HG02678 (cell line): ENCODE measurements at regions not wholly inside any gene's neighbourhood (a gene's known extent, or its start where the extent isn't known, plus 50 kb on each side); places are given as distances from the start of the nearest gene placed in this dataset.
A peak's percentile ranks its signal among the peaks of the same experiment; 100 is the strongest.
"Not testable (repeated sequence)": the region's sequence is repeated elsewhere in the genome, so short reads cannot be mapped to it uniquely, and the experiment has no call there.

Experiments used
- ATAC-seq: cut with Tn5 transposase; IDR thresholded peaks from one replicate; pipeline ENCODE4 v1.9.1; 2021; ENCODE audit warnings: mild to moderate bottlenecking, moderate library complexity; ENCODE audit not compliant: unreplicated experiment

DNA sequence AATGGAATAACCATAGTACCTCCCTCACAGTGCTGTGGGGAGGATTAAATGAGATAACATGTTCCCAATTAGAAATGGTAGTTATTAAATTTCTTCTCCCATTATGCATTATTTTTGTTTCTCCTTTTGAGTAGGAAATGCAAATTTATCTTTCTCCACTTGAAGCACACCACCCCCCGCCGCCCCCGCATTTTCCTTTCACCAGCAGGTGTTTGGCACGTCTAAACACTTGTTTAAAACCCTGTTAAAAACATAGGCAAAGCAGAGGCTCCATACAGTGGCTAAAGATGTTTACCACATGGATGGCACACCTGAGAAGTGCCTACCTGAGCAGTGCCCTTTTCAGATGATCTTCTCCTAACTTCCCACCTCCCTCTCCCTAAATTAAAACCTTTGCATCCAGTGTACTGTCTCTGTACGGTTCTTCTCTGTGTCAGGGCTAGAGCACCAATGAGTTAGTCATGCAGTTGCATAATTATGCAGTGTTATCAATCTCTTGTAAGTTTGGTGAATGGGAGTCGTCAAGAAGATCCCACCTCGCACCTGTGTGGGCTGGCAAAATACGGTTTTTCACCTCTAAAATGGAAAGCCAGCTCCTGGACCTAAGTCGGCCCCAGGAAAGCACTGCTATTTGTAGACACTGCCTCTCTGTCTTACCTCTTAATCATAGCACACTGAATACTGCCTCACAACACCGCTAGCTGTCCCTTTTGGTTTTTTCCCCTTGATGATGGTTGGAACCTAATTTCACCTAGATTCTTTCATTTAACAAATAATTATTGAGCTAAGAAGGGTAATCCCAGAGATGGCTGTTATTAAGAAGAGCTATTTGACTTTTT, 122.0 kb downstream of the CT47B1 start:
- ATAC-seq: peak; percentile 30

DNA sequence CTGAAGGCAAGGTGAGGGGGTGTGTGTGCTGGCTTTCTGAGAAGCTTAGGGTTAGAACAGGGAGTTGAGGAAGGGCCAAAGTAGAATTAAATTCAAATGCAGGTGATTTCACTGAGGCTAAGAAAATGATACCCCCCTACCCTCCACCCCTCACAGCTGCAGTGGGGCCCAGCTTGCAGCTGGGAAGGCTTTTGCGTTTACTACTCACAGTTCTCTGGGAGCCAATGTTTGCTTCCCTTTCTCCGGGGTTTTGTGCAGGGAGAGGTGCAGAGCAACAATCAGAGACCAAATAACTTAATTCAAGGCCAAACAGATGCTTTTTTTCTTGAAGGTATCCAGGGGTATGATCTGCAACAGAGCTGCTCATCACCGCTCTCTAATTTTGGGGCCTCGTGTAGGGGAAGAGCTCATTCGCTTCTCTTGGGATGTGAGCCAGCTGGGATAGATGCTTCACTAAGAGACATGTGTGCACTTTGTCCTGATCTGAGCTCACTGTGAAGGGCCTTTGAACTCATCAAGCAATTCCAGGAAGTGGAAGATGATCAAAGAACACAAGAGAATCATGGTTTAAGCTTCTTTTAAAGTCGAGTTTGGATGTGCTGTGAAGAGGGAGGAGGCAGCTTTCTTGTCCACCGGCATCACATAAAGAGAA, 122.7 kb upstream of the C1GALT1C1 start:
- ATAC-seq: no peak

DNA sequence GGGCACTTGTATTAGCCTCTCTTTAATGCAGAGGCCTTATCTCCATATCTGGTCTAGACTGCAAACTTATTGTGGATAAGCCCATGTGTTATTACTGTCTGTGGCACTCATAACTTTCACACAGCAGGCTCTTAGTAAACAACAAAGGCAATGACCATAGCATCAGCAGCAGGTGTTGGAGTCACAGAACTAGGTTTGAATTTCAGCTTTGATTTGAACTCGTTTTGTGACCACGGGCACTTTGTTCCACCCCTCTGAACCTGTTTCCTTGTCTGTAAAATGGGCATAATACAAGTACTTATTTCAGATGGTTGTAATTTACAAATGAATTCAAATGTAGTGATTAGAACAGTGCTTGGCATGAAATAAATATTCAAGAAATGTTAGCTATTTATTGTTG, 121.8 kb upstream of the C1GALT1C1 start:
- no peak for ATAC-seq

DNA sequence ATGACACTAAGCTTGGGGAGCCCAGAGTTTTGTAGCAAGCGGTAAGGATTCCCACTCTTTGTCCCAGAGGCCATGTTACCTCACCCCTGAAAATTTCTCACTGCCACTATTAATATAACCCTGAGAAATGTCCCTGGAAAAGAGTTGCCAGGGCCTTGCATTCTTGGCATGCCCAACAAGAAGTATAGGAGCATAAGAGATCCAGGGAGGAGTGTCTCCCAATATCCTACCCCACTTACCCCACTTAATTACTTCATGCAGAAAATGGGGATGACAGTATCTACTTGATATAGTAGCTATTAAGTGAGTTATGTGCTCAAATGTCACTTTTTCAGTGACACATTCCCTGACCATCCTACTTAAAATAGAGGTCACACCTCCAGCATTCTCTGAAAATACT, 120.5 kb upstream of the C1GALT1C1 start:
- no peak for ATAC-seq

DNA sequence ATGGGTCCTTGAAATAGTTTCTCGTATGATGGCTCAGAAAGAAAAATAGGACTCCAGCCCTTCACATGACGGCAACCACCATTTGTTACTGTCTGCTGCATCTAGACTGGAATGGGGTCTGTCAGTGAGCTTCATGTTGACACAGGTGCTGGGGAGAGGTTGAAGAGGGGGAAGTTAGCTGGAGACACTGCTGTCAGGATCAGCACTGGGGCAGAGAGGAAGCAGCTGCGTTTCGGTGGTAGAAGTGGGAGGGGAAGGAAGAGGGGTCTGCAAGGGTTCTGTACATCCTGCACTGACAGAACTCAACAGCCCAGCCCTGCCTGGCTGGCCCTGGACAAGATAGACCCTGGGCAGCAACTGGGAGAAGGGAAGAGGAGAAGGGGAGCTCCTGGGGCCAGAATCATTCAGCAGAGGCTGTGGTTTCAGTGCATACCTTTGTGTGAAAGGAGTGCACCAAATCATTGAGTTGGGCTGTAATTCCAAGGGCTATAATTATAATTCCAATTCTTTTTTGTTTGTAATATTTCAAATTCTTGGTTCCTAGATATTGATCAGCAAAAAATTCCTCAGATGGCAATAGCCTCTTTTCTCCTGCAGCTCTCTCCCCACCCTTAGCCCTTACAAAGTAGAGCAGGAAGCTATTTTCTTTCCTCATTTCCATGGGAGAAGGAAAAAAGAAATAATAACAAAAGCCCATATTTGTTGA, 119.4 kb upstream of the C1GALT1C1 start:
- ATAC-seq: peak; percentile 81

DNA sequence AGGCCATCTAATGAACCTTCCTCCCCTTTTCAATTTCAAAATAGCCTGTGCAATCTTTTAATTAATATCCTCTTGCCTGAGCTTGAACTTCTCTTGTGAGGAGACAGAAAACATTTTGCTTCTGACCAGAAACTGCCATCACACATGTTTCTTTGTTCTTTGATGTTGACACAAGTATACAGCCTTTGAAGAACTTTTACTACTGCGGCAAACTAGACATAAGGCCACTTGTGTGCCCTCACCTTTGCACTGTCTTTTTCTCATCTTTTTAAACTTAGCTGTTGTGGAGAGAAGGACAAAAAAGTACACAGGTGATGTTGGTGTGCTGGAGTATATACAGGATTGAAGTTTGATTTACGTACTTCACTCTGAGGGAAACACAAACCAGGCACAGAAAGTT, 116.3 kb upstream of the C1GALT1C1 start:
- no peak for ATAC-seq

DNA sequence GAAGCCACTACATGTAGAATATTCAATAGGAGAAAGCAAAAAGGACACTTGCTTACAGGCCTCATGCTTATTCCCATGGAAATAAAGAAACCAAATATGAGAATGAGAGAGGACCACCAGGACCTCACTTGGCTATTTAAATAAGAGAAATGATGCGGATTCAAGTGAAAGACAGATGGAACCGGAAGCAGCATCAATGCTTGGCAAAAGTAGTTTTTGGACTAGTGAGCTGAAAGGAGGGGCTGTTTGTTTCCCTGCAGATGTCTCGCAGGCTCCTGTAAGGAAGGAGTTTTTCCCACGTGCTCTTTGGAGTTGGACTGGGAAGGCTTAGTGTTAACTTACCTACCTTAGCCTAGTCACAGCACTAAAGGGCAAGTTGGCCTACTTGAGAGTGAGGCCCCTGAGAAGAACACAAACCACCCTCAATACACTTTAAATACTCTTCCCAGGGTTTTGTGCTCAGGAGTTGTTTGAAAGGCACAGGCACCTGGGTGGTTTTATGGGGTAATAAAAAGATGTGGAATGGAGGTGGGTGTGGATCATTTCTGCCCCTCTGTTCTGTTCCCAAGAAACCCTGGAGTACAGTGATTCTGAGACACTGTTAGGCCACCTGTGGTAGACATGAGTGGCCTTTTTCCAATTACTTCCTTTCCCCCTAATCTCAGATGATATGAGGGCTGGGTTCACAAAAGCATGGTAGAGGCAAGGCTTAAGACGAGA, 113.3 kb upstream of the C1GALT1C1 start:
- ATAC-seq: no peak

DNA sequence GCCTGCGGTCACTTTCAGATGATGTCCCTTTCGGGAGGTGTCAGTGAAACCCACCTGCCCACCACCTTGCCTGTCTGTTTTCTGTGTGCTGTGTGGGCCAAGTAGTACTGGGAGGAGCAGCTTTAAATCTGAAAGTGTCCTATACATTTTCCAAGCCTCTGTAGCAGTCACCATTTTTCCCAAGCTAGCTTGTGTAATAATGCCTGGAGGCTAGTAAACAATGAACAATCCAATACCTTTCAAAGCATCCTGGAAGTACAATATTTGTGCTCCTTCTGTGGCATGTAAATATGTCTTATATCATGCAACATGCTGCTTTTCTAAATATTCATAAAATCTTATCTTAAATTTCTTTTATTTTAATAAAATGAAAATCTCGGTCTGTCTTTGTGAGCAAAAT, 111.6 kb upstream of the C1GALT1C1 start:
- ATAC-seq: no peak

DNA sequence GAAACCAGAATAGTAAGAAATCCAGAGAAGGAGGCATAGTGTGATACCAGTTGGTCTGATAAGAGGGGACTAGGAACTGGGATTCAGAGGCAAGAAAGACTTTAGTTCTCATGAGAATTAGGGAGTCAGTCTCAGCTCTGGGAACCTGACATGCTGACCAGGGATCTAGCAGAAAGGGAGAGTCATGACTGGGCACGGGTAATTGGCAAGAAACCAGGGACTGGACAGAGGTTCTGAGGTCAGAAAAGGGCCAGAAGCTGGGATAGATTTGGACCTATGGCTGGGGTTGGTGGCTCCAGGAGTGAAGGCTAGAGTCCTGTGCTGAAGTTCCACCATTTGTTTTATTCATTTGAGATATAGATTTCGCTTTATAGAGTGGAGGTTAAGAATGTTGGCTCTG, 110.2 kb upstream of the C1GALT1C1 start:
- ATAC-seq: no peak

DNA sequence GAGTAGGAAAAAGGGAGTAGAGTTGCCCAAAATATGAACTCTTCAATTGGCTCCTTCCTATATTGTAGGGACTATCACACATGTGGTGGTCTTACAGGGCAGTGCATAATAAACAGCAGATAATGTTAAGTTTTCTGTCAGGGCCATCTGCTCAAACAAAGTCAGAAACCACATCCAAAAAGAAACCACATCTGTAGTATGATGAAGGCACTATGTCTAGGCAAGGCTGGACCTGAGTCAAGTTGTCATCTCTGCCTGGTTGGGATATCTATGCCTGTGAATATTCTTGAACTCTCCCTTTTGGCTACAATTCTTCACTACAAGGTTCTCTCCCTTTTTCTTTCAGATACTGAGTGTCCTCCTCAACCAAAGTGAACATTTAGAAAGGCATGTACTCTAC, 109.4 kb upstream of the C1GALT1C1 start:
- ATAC-seq: peak; percentile 53

DNA sequence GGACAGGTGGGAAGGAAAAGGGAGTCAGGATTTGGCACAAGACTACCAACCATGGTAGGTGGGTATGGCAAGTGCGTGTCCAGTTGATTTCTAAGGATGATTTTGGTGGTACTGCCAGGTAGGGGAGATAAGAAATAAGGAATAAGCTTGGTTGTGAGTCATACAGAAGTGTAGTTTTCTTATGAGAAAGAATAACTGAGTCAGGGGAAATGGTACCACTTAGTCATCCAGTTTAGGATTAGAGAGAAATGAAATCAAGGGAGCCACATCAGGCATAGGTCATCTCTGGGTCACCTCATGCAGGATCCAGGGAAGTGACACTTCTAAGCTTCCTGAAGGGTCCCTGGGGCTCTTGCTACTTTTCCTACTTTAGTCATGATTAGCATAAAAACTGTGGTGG, 107.1 kb upstream of the C1GALT1C1 start:
- ATAC-seq: no peak

DNA sequence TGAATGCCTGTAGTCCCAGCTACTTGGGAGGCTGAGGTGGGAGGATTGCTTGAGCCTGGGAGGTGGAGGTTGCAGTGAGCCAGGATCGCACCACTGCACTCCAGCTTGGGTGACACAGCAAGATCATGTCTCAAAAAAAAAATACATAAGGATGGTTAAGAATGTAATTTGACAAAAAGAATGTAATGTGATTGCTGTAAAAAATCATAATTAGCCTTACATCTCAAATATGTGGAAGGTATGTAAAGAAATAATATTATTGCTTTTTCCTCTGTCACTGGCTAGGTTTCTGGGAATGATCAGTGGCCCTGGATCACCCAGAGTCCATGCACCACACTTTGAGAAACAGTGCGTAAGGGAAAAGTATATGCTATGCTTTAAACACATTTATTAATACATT, 106.1 kb upstream of the C1GALT1C1 start:
- no peak for ATAC-seq

DNA sequence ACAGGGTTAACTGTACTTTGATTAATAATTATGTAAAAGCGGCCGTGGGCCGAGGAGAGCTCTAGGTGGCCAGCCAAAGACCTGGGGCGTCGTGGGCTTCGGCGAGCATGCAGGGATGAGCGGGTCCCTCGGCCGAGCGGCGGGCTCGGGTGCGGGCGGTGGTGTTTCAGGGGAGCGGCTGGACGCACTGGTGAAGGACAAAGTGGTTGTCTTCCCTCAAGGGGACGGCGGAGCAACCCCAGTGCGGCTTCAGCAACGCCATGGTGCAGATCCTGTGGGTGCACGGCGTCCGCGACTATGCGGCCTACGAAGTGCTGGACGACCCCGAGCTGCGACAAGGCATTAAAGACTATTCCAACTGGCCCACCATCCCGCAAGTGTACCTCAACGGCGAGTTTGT, 103.0 kb upstream of the C1GALT1C1 start:
- no peak for ATAC-seq

DNA sequence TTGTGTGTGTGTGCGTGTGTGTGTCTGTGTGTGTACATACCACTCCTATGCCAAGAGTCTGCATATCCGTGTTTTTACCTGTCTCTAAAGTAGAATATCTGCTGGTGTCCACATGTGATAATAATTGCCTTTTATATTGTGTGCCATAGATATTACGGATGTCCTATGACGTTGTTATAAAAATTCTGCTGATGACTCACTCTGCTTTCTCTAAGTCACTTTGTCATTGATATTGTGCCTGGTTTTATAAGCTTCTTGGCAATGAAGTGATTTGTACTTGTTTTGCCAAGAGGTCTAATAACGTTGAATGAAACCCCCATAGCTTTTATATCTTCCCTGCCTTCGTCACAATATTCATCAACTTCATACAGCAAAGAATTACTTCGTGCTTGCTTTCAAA, 102.6 kb upstream of the C1GALT1C1 start:
- no peak for ATAC-seq

DNA sequence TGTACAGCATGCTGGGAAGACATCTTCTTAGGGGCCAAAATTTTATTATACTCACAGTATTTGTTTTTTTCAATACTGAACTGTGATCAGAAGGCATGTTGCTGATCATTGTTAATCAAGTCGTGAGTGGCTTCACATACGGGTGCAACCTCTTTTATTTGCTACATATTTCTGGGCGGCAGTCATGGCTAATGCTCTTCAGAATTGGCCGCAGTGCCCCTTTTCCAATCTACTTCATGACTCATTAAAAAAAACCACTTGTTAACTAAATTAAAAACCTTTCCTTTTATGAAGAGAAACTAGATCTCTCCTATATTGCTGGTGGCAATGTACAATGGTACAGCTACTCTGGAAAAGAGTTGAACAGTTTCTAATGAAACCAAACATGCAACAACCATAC, 101.5 kb upstream of the C1GALT1C1 start:
- no peak for ATAC-seq

DNA sequence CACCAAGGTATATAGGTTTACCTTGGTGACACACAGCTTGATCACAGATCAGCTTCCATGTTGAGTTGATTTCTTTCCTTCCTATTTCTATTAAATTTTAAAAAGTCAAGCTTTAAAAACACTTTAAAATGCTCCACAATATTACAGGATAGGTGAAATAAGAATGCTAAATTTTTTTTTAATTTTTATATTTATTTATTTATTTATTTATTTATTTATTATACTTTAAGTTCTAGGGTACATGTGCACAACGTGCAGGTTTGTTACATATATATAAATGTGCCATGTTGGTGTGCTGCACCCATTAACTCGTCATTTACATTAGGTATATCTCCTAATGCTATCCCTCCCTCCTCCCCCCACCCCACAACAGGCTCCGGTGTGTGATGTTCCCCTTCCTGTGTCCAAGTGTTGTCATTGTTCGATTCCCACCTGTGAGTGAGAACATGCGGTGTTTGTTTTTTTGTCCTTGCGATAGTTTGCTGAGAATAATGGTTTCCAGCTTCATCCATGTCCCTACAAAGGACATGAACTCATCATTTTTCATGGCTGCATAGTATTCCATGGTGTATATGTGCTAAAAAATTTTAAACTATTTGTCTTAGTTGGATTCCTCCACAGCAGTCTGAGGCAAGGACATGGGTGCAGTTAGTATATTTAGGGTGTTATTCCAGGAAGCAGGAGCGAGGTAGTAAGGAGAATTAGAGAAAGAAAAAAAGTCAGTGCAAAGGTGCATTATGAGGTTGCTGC, 99.8 kb upstream of the C1GALT1C1 start:
- ATAC-seq: not testable (repeated sequence)

DNA sequence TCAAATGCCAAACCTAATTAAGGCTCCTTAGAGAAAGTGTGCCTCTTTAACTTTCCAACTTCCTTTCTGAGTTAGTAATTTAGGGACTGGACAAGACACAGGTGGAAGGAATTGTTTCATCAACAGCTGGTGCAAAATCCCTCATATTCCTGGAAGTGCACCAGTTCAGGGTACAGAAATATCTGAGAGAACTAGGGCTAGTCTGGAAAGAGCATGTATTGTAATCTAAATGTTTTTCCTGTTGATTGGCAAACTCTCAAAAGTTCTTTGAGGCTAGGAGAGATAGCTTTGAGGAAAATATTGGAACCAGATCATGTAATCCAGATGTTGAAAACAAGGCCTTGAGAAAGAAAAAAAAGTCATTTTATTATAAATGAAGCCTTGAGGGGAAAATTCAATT, 98.1 kb upstream of the C1GALT1C1 start:
- ATAC-seq: no peak

DNA sequence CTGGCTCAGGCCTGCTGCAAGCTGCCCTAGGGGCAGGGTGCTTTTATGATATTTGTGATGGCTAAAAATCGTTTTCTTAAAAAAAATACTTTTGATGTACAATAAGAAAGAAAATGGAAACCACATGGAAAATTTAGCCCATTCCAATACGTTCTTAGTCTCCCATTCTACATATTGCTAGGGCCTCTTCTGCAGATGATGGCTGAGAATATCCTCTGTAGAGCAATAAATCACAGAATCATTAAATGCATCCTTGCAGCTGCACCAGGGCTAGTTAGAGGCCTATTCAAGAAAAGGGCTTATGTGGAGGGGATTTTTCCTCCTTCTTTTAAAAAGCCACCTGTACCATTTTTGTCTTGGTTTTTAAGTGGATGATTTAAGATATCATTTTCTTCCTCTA, 97.6 kb upstream of the C1GALT1C1 start:
- no peak for ATAC-seq

DNA sequence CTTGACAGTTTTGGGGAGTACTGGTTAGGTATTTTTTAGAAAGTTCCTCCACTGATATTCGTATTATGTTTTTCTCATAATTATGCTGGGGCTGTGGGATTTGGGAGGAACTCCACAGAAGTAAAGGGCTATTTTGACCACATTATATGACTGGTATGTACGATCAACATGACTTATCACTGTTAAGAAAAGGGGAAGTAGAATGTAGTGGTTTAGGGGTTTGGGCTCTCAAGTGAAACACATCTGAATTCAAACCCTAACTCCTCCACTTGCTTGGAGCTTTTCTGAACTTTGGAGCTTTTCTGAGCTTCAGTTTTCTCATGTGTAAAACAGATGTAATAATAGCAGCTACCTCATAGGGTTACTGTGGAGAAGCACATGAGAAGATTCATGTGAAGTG, 96.4 kb upstream of the C1GALT1C1 start:
- ATAC-seq: peak; percentile 99

DNA sequence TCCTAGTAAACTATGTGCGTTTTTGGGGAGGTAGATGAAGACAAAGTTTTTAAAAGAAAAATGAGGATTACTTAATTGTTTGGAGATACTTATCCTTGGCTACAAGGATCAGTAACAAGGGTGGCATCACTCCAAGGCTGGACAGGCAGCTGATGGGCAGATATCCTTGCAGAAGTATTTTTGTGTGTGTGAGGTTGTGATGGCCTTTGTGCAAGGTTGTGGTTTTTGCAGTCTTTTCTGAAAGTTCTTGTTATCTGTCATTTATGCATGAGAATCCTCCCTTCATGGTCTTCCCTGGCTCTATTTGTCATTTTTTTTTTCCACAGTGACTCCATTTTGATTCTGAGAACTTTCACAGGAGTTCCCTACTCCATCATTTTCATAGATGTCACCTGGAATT, 96.0 kb upstream of the C1GALT1C1 start:
- ATAC-seq: no peak

DNA sequence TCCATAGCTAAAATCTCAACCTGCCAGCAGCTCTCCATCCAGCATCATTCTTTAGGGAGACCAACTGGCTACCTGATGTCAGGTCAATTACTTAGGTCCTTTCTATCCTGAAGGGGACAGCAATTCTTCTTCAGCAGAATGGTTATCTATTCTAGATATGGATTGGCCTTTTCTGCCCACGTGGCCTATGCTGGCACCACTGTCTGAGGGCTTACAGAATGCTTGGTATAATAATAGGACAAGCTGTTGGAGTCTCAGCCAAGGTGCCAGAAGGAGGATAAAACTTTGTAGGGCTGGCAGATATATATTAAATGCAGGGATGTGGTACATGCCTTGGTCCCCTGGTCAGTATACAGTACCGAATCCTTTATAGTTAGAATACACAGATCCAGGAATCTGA, 89.8 kb upstream of the C1GALT1C1 start:
- no peak for ATAC-seq
